ENCODE measurements at regions not wholly inside any gene's neighbourhood (a gene's known extent, or its start where the extent isn't known, plus 50 kb on each side); places are given as distances from the start of the nearest gene placed in this dataset.

DNA sequence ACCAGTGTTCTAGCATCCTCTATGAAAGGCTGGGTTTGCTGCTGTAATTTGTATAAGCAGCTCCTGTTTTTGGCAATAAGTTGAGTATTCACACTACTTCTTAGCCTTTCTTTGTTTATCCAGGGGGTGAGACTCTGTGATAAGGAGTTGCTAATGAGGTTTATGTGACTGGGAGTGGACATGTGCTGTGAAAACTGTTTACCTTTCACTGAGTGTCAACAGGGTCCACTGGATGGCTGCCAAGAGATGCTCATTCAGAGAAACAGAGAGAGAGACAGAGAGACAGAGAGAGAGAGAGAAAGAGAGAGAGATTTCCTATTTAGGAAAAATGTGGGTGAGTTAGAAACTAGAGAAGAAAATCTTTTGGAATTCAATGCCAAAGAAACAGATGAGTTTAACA lies 233.9 kb downstream of the CHIC2 start:
- TF ChIP-seq, protein P1, sequence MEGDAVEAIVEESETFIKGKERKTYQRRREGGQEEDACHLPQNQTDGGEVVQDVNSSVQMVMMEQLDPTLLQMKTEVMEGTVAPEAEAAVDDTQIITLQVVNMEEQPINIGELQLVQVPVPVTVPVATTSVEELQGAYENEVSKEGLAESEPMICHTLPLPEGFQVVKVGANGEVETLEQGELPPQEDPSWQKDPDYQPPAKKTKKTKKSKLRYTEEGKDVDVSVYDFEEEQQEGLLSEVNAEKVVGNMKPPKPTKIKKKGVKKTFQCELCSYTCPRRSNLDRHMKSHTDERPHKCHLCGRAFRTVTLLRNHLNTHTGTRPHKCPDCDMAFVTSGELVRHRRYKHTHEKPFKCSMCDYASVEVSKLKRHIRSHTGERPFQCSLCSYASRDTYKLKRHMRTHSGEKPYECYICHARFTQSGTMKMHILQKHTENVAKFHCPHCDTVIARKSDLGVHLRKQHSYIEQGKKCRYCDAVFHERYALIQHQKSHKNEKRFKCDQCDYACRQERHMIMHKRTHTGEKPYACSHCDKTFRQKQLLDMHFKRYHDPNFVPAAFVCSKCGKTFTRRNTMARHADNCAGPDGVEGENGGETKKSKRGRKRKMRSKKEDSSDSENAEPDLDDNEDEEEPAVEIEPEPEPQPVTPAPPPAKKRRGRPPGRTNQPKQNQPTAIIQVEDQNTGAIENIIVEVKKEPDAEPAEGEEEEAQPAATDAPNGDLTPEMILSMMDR (IDR thresholded peaks at IDR 0.05; ENCODE audit: low read length) = no peak
- no peak for TF ChIP-seq EZH2 (optimal IDR thresholded peaks at IDR 0.05; ENCODE audit: low read depth, low read length)
